Lung (tissue), 10 donors: ENCODE measurements at regions not wholly inside any gene's neighbourhood (a gene's known extent, or its start where the extent isn't known, plus 50 kb on each side); places are given as distances from the start of the nearest gene placed in this dataset. TPM values are rescaled to one million over a fixed set of nuclear protein-coding genes. Genes with fewer than 3 reads are reported as not detected.
"Not testable (repeated sequence)": the region's sequence is repeated elsewhere in the genome, so short reads cannot be mapped to it uniquely, and the experiment has no call there.

Experiments
- ATAC-seq: fragments of 200-7000 bp; cut with Tn5 transposase; one replicate; pipeline ENCODE4 v1.9.1; 2020; ENCODE audit warnings: moderate number of reproducible peaks; ENCODE audit not compliant: insufficient read depth, low FRiP score
- DNase-seq, 3 donors: peaks; one replicate each; pipeline ENCODE4 v3.0.0-alpha.2; 2013 to 2017
- H3K27ac ChIP-seq, 2 donors: one replicate each; pipeline ENCODE4 v1.5.1; 2013; ENCODE audit warnings: mild to moderate bottlenecking in 2 of 2, moderate library complexity in 2 of 2, control low read depth in 1 of 2, inconsistent platforms in 1 of 2, low read depth in 1 of 2, low read length in 1 of 2
- H3K27me3 ChIP-seq, 3 donors: one replicate each; pipeline ENCODE4 v1.5.1; 2013; ENCODE audit warnings: low read length in 2 of 3; ENCODE audit not compliant: control insufficient read depth in 3 of 3, insufficient read depth in 3 of 3
- H3K36me3 ChIP-seq, 4 donors: one replicate each; pipeline ENCODE4 v1.5.1; 2013; ENCODE audit warnings: low read length in 4 of 4, mild to moderate bottlenecking in 1 of 4, moderate library complexity in 1 of 4; ENCODE audit not compliant: control insufficient read depth in 4 of 4, insufficient read depth in 4 of 4
- H3K4me1 ChIP-seq, 5 donors: one replicate each; pipeline ENCODE4 v1.5.1; 2013; ENCODE audit warnings: low read length in 5 of 5, mild to moderate bottlenecking in 2 of 5, moderate library complexity in 1 of 5; ENCODE audit not compliant: control insufficient read depth in 5 of 5, insufficient read depth in 5 of 5
- H3K4me3 ChIP-seq: one replicate; pipeline ENCODE4 v1.5.1; 2013; ENCODE audit warnings: mild to moderate bottlenecking, control low read depth, moderate library complexity
- H3K9ac ChIP-seq, 2 donors: one replicate each; pipeline ENCODE4 v1.5.1; 2013; ENCODE audit warnings: low read length in 2 of 2, control low read depth in 1 of 2; ENCODE audit not compliant: insufficient read depth in 1 of 2
- H3K9me3 ChIP-seq, 4 donors: one replicate each; pipeline ENCODE4 v1.5.1; 2013; ENCODE audit warnings: low read length in 3 of 4, mild to moderate bottlenecking in 1 of 4, moderate library complexity in 1 of 4; ENCODE audit not compliant: control insufficient read depth in 4 of 4, insufficient read depth in 3 of 4
- WGBS, 2 donors: extraction: QIAGEN DNeasy Blood & Tissue Kit; methylation state at CpG; one replicate each; pipeline ENCODE4 v1.1.7; 2013; 5-methylcytosine and 5-hydroxymethylcytosine counted together
- small RNA-seq: library from RNA; depleted of rRNA; stranded (forward); fragments of <200 nt; gene quantifications from one replicate; pipeline ENCODE3, GENCODE V24; 2014; ENCODE audit warnings: low replicate concordance
- donor health status: Bipolar disorder and iron deficiency.
- donor health status: healthy.
- donor health status: DM: yes; HTN: yes; CAD: no.

DNA sequence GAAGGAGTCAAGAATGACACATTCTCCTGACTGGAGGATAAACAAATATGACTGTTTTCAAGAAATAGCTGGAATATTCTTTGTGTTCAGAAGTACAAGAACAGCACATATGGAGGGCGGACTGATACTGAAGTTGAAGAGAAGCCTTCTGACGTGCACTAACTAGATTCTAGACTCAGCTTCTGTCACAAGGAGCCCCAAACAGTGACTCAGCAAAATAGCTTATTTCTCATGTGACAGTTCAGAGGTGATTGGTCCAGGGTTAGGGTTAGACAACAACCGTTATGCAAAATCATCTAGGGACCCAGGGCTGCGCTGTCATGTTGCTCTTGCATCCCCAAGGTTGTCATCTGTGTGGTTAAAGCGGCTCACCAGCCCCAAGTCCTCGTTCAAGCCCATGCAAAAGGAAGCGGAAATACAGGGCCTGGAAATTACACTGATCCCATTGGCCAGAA lies 76.6 kb downstream of the LAT start:
- not testable (repeated sequence) for H3K4me3 ChIP-seq, H3K9me3 ChIP-seq, H3K36me3 ChIP-seq, H3K27me3 ChIP-seq, DNase-seq, H3K4me1 ChIP-seq, H3K27ac ChIP-seq, ATAC-seq, H3K9ac ChIP-seq
- WGBS, 2 donors: 68 to 78% methylated on average over 2 to 3 of the region's 7 CpGs

DNA sequence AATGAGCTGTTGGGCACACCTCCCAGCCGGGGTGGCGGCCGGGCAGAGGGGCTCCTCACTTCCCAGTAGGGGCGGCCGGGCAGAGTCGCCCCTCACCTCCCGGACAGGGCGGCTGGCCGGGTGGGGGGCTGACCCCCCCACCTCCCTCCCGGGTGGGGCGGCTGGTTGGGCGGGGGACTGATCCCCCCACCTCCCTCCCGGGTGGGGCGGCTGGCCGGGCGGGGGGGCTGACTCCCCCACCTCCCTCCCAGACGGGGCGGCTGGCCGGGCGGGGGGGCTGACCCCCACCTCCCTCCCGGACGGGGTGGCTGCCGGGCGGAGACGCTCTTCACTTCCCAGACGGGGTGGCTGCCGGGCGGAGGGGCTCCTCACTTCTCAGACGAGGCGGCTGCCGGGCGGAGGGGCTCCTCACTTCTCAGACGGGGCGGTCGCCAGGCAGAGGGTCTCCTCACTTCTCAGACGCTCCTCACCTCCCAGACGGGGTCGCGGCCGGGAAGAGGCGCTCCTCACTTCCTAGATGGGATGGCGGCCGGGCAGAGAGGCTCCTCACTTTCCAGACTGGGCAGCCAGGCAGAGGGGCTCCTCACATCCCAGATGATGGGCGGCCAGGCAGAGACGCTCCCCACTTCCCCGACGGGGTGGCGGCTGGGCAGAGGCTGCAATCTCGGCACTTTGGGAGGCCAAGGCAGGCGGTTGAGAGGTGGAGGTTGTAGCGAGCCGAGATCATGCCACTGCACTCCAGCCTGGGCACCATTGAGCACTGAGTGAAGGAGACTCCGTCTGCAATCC lies 75.4 kb downstream of the LAT start:
- not testable (repeated sequence) for H3K36me3 ChIP-seq, H3K9ac ChIP-seq, H3K27me3 ChIP-seq, H3K4me1 ChIP-seq, H3K27ac ChIP-seq, H3K9me3 ChIP-seq, H3K4me3 ChIP-seq, DNase-seq, ATAC-seq
- 82 to 85% methylated on average over 20 to 28 of the region's 53 CpGs for WGBS, 2 donors

DNA sequence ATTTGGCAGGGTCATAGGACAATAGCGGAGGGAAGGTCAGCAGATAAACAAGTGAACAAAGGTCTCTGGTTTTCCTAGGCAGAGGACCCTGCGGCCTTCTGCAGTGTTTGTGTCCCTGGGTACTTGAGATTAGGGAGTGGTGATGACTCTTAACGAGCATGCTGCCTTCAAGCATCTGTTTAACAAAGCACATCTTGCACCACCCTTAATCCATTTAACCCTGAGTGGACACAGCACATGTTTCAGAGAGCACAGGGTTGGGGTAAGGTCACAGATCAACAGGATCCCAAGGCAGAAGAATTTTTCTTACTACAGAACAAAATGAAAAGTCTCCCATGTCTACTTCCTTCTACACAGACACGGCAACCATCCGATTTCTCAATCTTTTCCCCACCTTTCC lies 74.7 kb downstream of the LAT start:
- not testable (repeated sequence) for H3K9me3 ChIP-seq, H3K9ac ChIP-seq, H3K4me1 ChIP-seq, ATAC-seq, H3K4me3 ChIP-seq, H3K27me3 ChIP-seq, H3K36me3 ChIP-seq, DNase-seq, H3K27ac ChIP-seq
- WGBS, 2 donors: no CpG with 5 or more reads among the region's 5 CpGs

Small RNAs in the stretch of these regions (small RNA-seq; reads per million reads assigned to genes)
- not detected for gene AC025279.1
- not detected for gene SNX29P2
